ENCODE measurements at regions not wholly inside any gene's neighbourhood (a gene's known extent, or its start where the extent isn't known, plus 50 kb on each side); places are given as distances from the start of the nearest gene placed in this dataset.

DNA sequence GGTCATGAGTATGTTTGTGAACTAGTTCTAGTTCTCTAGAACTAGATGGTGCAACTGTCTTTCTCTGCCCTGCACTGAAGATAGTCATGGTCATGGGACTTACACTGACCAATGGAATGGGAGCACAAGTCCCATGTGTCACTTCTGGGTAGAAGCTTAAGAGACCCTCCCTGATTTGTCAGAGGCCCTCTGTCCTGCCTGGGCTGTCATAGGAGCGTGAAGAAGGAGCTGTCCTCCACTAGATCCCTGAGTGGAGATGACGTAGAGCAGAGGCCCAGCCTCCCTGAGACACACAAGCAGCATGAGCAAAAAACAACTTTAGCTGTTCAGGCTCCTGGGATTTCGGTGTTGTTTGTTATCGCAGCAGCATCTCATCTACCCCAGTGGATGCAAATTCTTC, 514.5 kb downstream of the PREX1 start:
- TF ChIP-seq, protein P1, sequence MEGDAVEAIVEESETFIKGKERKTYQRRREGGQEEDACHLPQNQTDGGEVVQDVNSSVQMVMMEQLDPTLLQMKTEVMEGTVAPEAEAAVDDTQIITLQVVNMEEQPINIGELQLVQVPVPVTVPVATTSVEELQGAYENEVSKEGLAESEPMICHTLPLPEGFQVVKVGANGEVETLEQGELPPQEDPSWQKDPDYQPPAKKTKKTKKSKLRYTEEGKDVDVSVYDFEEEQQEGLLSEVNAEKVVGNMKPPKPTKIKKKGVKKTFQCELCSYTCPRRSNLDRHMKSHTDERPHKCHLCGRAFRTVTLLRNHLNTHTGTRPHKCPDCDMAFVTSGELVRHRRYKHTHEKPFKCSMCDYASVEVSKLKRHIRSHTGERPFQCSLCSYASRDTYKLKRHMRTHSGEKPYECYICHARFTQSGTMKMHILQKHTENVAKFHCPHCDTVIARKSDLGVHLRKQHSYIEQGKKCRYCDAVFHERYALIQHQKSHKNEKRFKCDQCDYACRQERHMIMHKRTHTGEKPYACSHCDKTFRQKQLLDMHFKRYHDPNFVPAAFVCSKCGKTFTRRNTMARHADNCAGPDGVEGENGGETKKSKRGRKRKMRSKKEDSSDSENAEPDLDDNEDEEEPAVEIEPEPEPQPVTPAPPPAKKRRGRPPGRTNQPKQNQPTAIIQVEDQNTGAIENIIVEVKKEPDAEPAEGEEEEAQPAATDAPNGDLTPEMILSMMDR (IDR thresholded peaks at IDR 0.05; ENCODE audit: insufficient read depth, low read length): no peak
- DNase-seq (ENCODE audit: low read depth): no peak
- no peak overlapping the region for H3K4me3 ChIP-seq (ENCODE audit: low read depth, low read length)

DNA sequence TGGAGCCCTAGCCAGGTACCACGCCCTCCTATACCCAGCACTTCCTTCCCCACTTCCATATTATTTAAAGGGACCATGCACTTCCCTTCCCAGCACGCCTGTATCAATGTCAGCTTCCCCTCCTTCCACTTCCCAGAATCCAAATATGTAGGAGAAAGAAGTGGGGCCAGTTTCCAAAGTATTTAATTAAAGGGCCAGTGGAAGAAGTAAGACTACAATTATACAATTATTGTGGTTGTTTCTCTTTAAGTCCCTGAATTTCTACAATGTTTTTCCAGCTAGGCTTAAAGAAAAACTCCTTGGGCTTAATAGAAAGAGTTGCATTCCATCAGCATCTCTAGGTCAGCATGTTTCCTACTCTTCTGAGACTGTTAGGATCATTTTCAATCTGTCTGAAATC, 515.8 kb downstream of the PREX1 start:
- DNase-seq (ENCODE audit: low read depth): no peak
- no peak overlapping the region for H3K4me3 ChIP-seq (ENCODE audit: low read depth, low read length)
- TF ChIP-seq, protein P1 (IDR thresholded peaks at IDR 0.05; ENCODE audit: insufficient read depth, low read length): no peak

DNA sequence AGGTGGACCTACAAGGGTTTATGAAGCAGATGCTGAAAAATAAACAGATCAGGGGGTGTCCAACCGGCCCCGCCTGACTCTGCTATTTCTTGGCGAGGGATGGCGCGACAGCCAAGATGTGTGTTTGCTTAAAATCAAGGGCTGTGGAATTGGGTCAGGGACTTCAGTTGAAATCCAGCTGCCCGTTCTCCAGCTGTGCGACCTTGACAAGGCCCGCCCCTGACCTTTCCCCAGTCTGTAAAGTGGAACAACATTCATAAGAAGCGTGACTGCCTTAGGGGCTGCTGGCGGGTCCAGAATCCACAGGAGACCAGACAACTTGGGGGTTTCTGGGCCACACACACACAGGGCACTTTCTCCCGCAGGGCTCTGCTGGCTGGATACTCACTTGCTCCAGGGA, 517.5 kb downstream of the PREX1 start:
- H3K4me3 ChIP-seq (ENCODE audit: low read depth, low read length): no peak overlapping the region
- DNase-seq (ENCODE audit: low read depth): no peak
- TF ChIP-seq, protein P1 (IDR thresholded peaks at IDR 0.05; ENCODE audit: insufficient read depth, low read length): no peak

DNA sequence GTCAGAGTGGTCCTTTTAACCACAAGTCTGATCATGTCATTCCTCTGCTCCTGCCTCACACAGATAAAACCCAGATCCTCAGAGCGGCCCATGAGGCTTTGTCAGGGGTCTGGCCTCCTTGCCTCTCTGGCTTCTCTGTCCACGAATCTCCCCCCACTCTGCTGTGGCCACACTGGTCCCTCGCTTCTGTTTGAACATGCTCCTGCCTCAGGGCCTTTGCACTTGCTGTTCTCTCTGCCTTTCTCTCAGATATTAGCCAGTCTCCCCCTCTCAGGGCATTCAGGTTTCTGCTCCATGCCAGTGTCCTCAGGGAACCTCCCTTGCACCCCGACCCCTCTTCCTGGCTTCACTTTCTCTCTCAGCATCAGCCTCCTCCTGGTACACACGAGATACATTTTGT, 518.5 kb downstream of the PREX1 start:
- TF ChIP-seq, protein P1 (IDR thresholded peaks at IDR 0.05; ENCODE audit: insufficient read depth, low read length): no peak
- no peak for DNase-seq (ENCODE audit: low read depth)
- no peak overlapping the region for H3K4me3 ChIP-seq (ENCODE audit: low read depth, low read length)

DNA sequence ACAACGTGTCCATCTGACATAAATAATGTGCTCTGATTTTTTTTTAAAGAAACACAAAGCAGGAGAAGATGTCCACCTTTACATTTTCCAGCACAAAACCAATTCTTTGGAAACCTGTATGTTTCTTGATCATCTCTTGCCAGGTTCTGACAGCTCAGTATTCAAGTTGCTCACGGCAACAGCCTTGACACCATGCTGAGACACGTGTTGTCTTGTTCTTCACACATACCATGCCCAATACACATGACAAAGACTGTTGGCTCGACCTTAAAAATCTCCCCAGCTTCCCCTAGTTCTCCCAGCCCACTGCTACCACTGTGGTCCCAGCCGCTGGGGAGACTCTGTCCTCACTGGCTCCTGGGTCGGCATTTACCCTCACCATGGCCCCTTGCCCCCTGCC, 518.9 kb downstream of the PREX1 start:
- H3K4me3 ChIP-seq (ENCODE audit: low read depth, low read length): no peak overlapping the region
- no peak for DNase-seq (ENCODE audit: low read depth)
- TF ChIP-seq, protein P1 (IDR thresholded peaks at IDR 0.05; ENCODE audit: insufficient read depth, low read length): no peak

DNA sequence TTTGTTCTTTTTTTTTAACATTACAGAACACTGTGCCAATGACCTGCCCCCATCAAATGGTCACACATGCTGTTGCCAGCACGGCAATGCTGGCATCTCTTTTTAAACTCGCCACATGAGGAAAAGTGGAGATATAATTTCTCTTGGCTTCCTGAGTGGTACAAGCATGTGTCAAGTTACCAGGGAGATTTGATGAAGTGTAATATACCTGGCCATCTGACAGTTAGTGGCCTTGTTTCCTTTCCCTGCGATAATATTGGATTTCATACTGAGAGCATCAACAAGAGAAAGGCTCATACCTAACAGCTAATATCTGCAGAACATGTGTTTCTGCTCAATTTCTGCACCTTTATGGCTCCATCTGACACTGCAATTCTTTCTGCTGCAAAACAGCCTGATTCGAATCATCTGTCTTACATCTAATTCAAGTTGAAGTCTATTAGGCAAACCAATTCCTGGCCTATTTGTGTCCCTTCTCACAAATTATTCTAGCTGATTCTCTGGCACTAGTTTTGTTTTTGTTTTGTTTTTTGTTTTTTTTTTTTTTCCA, 519.5 kb downstream of the PREX1 start:
- DNase-seq (ENCODE audit: low read depth): no peak
- no peak overlapping the region for H3K4me3 ChIP-seq (ENCODE audit: low read depth, low read length)
- TF ChIP-seq, protein P1 (IDR thresholded peaks at IDR 0.05; ENCODE audit: insufficient read depth, low read length): no peak

DNA sequence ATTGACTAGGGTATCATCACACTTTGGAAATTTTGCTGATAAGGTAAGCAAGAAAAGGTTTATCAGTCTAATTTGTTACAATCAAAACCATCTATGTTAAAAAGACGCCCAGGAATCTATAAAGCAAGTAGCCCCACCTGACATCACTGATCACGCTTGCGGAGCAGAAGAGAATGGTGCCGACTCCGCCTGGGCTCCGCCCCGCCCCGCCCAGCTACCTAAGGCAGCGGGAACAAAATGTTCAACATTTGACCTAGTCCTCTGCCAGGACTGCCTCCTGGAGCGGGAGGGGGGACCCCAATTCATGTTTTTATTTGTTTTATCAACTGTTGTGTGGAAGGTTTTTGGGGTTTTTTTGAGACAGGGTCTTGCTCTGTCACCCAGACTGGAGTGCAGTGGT, 520.5 kb downstream of the PREX1 start:
- H3K4me3 ChIP-seq (ENCODE audit: low read depth, low read length): no peak overlapping the region
- DNase-seq (ENCODE audit: low read depth): no peak
- TF ChIP-seq, protein P1 (IDR thresholded peaks at IDR 0.05; ENCODE audit: insufficient read depth, low read length): no peak
